Caco-2 (cell line): ENCODE measurements at regions not wholly inside any gene's neighbourhood (a gene's known extent, or its start where the extent isn't known, plus 50 kb on each side); places are given as distances from the start of the nearest gene placed in this dataset.

Experiments used
- BruUV-seq: library from RNA; stranded (reverse); fragments of 400-500 nt; replicated peaks from 2 replicates; lab custom pipeline; 2021; lab: Mats Ljungman, UMichigan
- CTCF ChIA-PET: fragments of 300-600 bp; sonication (Branson Sonifier 250); formaldehyde crosslinking; loops from one replicate; lab custom pipeline; 2022; ENCODE audit warnings: antibody characterized with exemption; lab: Charles Lee
- POLR2A ChIA-PET: fragments of 300-600 bp; sonication (Branson Sonifier 250); formaldehyde crosslinking; loops from one replicate; lab custom pipeline; 2022; ENCODE audit warnings: antibody characterized with exemption; lab: Charles Lee
- DNase-seq, 2 experiments: peaks; one replicate each; pipeline versions ENCODE4 v3.0.0 to v3.0.0-alpha.2; 2020 to 2022
- H3K27me3 ChIP-seq: replicated peaks from 2 replicates; pipeline ENCODE4 v1.6.0; 2011; ENCODE audit warnings: low read length; ENCODE audit not compliant: control insufficient read depth, insufficient read depth
- H3K36me3 ChIP-seq: 2 replicates; pipeline ENCODE4 v1.5.1; 2011; ENCODE audit warnings: low read length; ENCODE audit not compliant: control insufficient read depth, insufficient read depth
- H3K4me1 ChIP-seq: fragments of 250-450 bp; sonication (Bioruptor Pico); 2 replicates; pipeline ENCODE4 v1.5.1; 2020; ENCODE audit warnings: mild to moderate bottlenecking
- H3K4me3 ChIP-seq: 2 replicates; pipeline ENCODE4 v1.5.1; 2011; ENCODE audit warnings: low read depth, mild to moderate bottlenecking, control low read depth, low read length
- H3K9me3 ChIP-seq: fragments of 250-450 bp; sonication (Bioruptor Pico); 2 replicates; pipeline ENCODE4 v1.5.1; 2020; ENCODE audit warnings: mild to moderate bottlenecking, moderate library complexity
- H3K27ac Mint-ChIP-seq: one replicate; pipeline ENCODE4 v1.8.0; 2022; ENCODE audit warnings: mixed read lengths; ENCODE audit not compliant: unreplicated experiment
- H3K27me3 Mint-ChIP-seq: one replicate; pipeline ENCODE4 v1.8.0; 2022; ENCODE audit warnings: mixed read lengths; ENCODE audit not compliant: insufficient read depth, unreplicated experiment
- H3K36me3 Mint-ChIP-seq: one replicate; pipeline ENCODE4 v1.8.0; 2022; ENCODE audit warnings: mild to moderate bottlenecking, mixed read lengths; ENCODE audit not compliant: insufficient read depth, unreplicated experiment
- H3K4me1 Mint-ChIP-seq: one replicate; pipeline ENCODE4 v1.8.0; 2022; ENCODE audit warnings: low read depth, mixed read lengths; ENCODE audit not compliant: unreplicated experiment
- H3K4me3 Mint-ChIP-seq: one replicate; pipeline ENCODE4 v1.8.0; 2022; ENCODE audit warnings: mild to moderate bottlenecking, moderate library complexity, mixed read lengths; ENCODE audit not compliant: unreplicated experiment
- H3K9me3 Mint-ChIP-seq: one replicate; pipeline ENCODE4 v1.8.0; 2022; ENCODE audit warnings: mixed read lengths; ENCODE audit not compliant: unreplicated experiment
- intact Hi-C: fragments of 100-400 bp; cut with micrococcal nuclease; formaldehyde crosslinking; loops from one replicate; pipeline ENCODE4 v1.10.0; 2022; ENCODE audit not compliant: unreplicated experiment
- TF ChIP-seq, protein P1 (sequence below), 2 experiments: fragments of 200-600 bp in 1 of 2; IDR thresholded peaks; 1 replicate in 1 of 2; 2 replicates in 1 of 2; pipeline versions ENCODE4 v1.5.1 to v1.8.0; 2011 to 2022; ENCODE audit warnings: antibody characterized with exemption in 1 of 2, control low read depth in 1 of 2, inconsistent platforms in 1 of 2, low read depth in 1 of 2, low read length in 1 of 2, mild to moderate bottlenecking in 1 of 2, moderate library complexity in 1 of 2; ENCODE audit not compliant: insufficient read depth in 1 of 2, severe bottlenecking in 1 of 2, unreplicated experiment in 1 of 2

DNA sequence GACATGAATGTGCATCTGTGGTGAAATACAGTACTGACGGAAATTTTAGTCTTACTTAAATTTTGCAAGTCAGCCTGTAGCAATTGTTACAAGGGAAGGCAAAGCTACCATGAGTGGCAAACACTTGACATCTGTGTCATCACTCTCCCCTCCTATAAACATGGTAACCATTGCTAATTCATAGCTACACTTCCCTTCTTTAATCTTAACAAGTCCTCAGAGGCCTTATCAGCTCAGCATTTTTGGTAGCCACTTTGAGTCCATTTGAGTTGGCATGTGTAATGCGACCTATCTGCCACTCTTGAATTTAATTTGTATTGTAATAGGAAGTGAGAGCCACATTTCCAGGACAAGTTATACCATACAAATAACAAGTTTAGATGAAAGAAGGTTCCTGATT, 218.1 kb downstream of the RMST start:
- H3K36me3 Mint-ChIP-seq = no peaks in the 10 kb centered on the region
- no peaks in the 10 kb centered on the region for H3K4me1 Mint-ChIP-seq
- Histone ChIP-seq H3K27me3 (no peaks in the 10 kb centered on the region), H3K4me1 (no peaks in the 10 kb centered on the region), H3K36me3 (no peaks in the 10 kb centered on the region), H3K4me3 (no peak overlapping the region), H3K9me3 (no peaks in the 10 kb centered on the region)
- TF ChIP-seq, protein P1, sequence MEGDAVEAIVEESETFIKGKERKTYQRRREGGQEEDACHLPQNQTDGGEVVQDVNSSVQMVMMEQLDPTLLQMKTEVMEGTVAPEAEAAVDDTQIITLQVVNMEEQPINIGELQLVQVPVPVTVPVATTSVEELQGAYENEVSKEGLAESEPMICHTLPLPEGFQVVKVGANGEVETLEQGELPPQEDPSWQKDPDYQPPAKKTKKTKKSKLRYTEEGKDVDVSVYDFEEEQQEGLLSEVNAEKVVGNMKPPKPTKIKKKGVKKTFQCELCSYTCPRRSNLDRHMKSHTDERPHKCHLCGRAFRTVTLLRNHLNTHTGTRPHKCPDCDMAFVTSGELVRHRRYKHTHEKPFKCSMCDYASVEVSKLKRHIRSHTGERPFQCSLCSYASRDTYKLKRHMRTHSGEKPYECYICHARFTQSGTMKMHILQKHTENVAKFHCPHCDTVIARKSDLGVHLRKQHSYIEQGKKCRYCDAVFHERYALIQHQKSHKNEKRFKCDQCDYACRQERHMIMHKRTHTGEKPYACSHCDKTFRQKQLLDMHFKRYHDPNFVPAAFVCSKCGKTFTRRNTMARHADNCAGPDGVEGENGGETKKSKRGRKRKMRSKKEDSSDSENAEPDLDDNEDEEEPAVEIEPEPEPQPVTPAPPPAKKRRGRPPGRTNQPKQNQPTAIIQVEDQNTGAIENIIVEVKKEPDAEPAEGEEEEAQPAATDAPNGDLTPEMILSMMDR (IDR thresholded peaks at IDR 0.05; ENCODE audit: insufficient read depth in 1 of 2, low read depth in 1 of 2, low read length in 1 of 2, severe bottlenecking in 1 of 2, unreplicated experiment in 1 of 2) = no peak
- DNase-seq = no peak
- ChIA-PET POLR2A (no interaction called here), CTCF (no interaction called here)
- no peak overlapping the region for H3K27ac Mint-ChIP-seq
- intact Hi-C loops = no loop called here
- peaks cover 5% of the 10 kb centered on the region for H3K9me3 Mint-ChIP-seq
- BruUV-seq = no TSS peak
- peaks cover 3% of the 10 kb centered on the region for H3K27me3 Mint-ChIP-seq
- H3K4me3 Mint-ChIP-seq = no peak overlapping the region

DNA sequence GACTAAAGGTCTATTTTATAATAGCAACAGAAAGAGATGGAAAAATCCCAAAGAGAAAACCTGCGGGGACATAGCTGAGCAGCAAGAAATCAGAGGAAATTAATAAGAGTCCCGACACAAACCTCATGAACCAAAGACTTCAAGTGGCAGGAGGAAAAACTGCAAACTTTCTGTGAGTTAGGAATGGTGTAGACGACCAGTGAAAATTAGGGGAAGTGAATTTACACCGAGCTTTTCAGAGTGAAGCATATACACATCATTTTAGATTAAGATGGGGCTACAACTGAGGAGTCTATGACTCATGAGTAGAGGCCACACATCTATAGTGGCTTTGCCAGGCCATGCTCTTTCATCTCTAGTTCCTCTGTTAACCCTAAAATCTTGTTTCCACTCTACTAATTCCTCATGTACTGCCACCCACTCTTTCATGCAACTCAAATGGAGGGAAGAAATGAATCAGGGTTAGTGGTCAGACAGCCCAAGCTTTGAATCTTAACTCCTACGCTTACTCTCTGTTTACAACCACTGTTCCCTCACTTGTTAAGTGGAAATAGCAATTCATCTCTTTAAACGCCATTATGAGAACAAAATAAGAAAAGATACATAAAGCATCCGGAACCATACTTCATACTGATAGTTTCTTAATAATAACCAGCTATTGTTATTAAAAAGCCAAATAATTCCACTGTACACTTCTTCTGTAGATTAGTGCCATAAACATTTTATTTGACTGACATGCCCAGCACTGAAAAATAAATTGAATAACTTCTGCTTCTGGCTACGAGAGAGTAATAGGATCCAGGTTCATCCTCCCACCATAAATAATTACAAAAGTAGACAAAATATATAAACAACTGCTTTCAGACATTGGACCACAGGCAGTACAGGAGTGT, 219.3 kb downstream of the RMST start:
- TF ChIP-seq, protein P1 (IDR thresholded peaks at IDR 0.05; ENCODE audit: insufficient read depth in 1 of 2, low read depth in 1 of 2, low read length in 1 of 2, severe bottlenecking in 1 of 2, unreplicated experiment in 1 of 2) = no peak
- no TSS peak for BruUV-seq
- H3K4me1 ChIP-seq = no peaks in the 10 kb centered on the region
- H3K36me3 Mint-ChIP-seq = no peaks in the 10 kb centered on the region
- H3K27me3 ChIP-seq = no peaks in the 10 kb centered on the region
- H3K36me3 ChIP-seq = no peaks in the 10 kb centered on the region
- no peak overlapping the region for H3K4me3 ChIP-seq
- H3K9me3 ChIP-seq = no peaks in the 10 kb centered on the region
- ChIA-PET POLR2A (no interaction called here), CTCF (interaction anchor here (0.6 kb wide), 1 partner anchor 20 kb away, joined by 3 read pairs; no protein-coding TSS in a partner anchor)
- H3K27me3 Mint-ChIP-seq = peaks cover 3% of the 10 kb centered on the region
- H3K27ac Mint-ChIP-seq = no peak overlapping the region
- H3K4me1 Mint-ChIP-seq = no peaks in the 10 kb centered on the region
- intact Hi-C loops = no loop called here
- DNase-seq = no peak
- no peak overlapping the region for H3K4me3 Mint-ChIP-seq
- H3K9me3 Mint-ChIP-seq = no peaks in the 10 kb centered on the region

DNA sequence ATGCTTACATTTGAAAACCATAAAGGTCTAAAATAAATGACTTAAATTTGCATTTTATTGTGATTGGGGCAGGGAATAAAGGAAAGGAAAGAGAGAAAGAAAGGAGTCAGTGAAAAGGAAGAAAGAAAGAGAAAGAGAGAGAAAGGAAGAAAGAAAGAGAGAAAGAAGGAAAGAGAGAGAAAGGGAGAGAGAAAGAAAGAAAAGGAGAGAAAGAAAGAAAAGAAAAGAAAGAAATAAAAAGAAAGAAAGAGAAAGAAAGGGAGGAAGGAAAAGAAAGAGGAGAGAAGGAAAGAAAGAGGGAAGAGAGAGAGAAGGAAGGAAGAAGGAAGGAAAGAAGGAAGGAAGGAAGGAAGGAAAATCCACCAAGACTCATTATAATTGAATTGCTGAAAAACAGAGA, 222.8 kb downstream of the RMST start:
- BruUV-seq = no TSS peak
- H3K4me3 Mint-ChIP-seq = no peak overlapping the region

More for the DNA sequence above, 222.8 kb downstream of the RMST start:
- Mint-ChIP-seq H3K9me3 (peaks cover 9% of the 10 kb centered on the region), H3K4me1 (no peaks in the 10 kb centered on the region), H3K27me3 (peaks cover 3% of the 10 kb centered on the region), H3K27ac (no peak overlapping the region), H3K36me3 (no peaks in the 10 kb centered on the region)
- H3K36me3 ChIP-seq = no peaks in the 10 kb centered on the region
- no peaks in the 10 kb centered on the region for H3K27me3 ChIP-seq
- ChIA-PET POLR2A (no interaction called here), CTCF (no interaction called here)
- no peak overlapping the region for H3K4me3 ChIP-seq
- H3K4me1 ChIP-seq = no peaks in the 10 kb centered on the region
- no peaks in the 10 kb centered on the region for H3K9me3 ChIP-seq
- TF ChIP-seq, protein P1 (IDR thresholded peaks at IDR 0.05; ENCODE audit: insufficient read depth in 1 of 2, low read depth in 1 of 2, low read length in 1 of 2, severe bottlenecking in 1 of 2, unreplicated experiment in 1 of 2) = no peak
- DNase-seq = no peak
- intact Hi-C loops = no loop called here
